ENCODE measurements at regions not wholly inside any gene's neighbourhood (a gene's known extent, or its start where the extent isn't known, plus 50 kb on each side); places are given as distances from the start of the nearest gene placed in this dataset.
"Not testable (repeated sequence)": the region's sequence is repeated elsewhere in the genome, so short reads cannot be mapped to it uniquely, and the experiment has no call there.

DNA sequence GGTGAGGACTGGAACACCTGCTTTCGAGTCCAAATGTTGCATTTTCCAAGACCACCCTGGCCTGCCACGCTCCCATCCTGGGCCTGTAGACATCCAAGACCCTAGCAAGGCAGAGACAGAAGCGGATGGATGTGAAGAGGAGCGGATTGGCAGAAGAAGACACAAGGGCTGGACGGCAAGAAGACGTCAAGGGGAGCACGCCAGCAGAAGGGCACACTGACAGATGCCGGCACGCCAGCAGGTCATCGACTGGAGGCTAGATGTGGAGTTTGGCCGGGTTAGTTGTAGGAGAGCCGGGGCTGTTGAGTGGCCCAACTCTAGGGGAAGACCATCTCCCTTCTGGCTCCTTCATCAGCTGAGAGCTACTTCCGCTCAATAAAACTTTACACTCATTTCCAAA is 251.6 kb downstream of the ZWINT start:
- POLR2A ChIA-PET, result no interaction called here
- CTCF ChIA-PET, result no interaction called here

GRCh38 chr10:56104923-56105322 is 256.1 kb downstream of the ZWINT start:
- ChIA-PET POLR2A (no interaction called here), CTCF (no interaction called here)

DNA sequence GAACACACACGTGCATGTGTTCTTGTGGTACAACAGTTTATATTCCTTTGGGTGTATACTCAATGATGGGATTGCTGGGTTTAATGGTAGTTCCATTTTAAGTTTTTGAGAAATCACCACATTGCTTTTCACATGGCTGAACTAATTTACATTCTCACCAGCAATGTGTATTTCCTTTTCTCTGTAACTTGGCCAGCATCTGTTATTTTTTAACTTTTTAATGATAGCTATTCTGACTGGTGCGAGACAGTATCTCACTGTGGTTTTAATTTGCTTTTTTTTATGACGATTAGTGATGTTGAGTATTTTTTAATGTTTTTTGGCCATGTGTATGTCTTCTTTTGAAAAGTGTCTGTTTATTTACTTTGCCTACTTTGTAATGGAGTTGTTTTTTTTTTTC is 256.6 kb downstream of the ZWINT start:
- CTCF ChIA-PET, result no interaction called here
- POLR2A ChIA-PET, result no interaction called here

DNA sequence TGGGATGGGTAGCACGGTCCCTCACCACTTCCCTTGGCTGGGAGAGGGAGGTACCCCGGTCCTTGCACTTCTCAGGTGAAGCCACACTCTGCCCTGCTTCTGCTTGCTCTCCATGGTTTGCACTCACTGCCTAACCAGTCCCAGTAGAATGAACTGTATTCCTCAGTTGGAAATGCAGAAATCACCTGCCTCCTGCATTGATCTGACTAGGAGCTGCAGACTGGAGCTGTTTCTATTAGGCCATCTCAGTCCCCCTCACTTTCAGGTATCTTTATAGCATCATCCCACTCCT is 264.9 kb downstream of the ZWINT start:
- ChIA-PET POLR2A (no interaction called here), CTCF (no interaction called here)

- POLR2A ChIA-PET, result no interaction called here
- CTCF ChIA-PET, result no interaction called here
Observed at GRCh38 chr10:56095506-56096225, 265.4 kb downstream of the ZWINT start.

GRCh38 chr10:56093645-56094044 is 267.4 kb downstream of the ZWINT start:
- POLR2A ChIA-PET, CTCF ChIA-PET: not testable (repeated sequence)

DNA sequence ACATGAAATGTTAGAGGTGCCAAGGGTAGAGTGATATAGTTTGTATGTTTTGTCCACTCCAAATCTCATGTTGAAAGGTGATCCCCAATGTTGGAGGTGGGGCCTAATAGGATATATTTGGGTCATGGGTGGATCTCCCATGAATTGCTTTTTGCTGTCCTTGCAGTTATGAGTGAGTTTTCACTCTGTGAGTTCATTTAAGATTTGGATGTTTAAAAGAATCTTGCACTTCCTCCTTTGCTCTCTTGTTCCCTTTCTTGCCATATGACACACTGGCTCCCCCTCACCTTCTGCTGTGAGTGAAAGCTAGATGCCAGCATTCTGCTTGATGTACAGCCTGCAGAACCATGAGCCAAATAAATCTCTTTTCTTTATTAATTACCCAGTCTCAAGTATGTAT is 269.2 kb downstream of the ZWINT start:
- CTCF ChIA-PET, result no interaction called here
- POLR2A ChIA-PET, result no interaction called here

- CTCF ChIA-PET, result no interaction called here
- POLR2A ChIA-PET, result no interaction called here
Observed at GRCh38 chr10:56090914-56091540, 270.0 kb downstream of the ZWINT start.

- ChIA-PET POLR2A (no interaction called here), CTCF (no interaction called here)
Observed at GRCh38 chr10:56085406-56086122, 275.5 kb downstream of the ZWINT start.

- ChIA-PET POLR2A (no interaction called here), CTCF (no interaction called here)
Observed at GRCh38 chr10:56082169-56082568, 278.9 kb downstream of the ZWINT start.

GRCh38 chr10:56068473-56069263 is 292.4 kb downstream of the ZWINT start:
- POLR2A ChIA-PET, result no interaction called here
- CTCF ChIA-PET, result no interaction called here

DNA sequence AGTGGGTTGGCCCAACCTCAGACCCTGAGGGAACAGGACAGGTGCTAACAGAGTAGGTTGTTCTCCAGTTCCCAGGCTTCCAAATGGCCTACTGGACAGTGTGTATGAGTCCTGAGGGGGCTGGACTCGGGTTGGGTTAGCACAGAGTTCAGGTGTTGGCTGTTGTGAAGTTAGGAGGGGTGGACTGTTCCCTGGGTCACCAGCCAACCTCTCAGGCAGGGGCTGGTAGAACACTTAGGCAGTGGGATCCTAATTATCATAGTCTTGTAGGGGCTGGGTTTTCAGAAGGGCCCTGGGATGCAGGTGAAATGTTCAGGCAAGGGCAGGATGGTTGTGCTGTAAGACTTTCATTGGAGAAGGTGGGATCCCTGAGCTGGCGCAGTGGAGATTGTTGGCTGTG is 293.0 kb downstream of the ZWINT start:
- POLR2A ChIA-PET, result no interaction called here
- CTCF ChIA-PET, result no interaction called here

- ChIA-PET POLR2A (no interaction called here), CTCF (no interaction called here)
Observed at GRCh38 chr10:56063642-56064041, 297.4 kb downstream of the ZWINT start.

- CTCF ChIA-PET, result no interaction called here
- POLR2A ChIA-PET, result no interaction called here
Observed at GRCh38 chr10:56057860-56058259, 303.2 kb downstream of the ZWINT start.

GRCh38 chr10:56035489-56035888 is 325.6 kb downstream of the ZWINT start:
- CTCF ChIA-PET, result interaction anchor here (0.6 kb wide), 1 partner anchor 488 kb away, joined by 4 read pairs; no protein-coding TSS in a partner anchor
- POLR2A ChIA-PET, result no interaction called here

DNA sequence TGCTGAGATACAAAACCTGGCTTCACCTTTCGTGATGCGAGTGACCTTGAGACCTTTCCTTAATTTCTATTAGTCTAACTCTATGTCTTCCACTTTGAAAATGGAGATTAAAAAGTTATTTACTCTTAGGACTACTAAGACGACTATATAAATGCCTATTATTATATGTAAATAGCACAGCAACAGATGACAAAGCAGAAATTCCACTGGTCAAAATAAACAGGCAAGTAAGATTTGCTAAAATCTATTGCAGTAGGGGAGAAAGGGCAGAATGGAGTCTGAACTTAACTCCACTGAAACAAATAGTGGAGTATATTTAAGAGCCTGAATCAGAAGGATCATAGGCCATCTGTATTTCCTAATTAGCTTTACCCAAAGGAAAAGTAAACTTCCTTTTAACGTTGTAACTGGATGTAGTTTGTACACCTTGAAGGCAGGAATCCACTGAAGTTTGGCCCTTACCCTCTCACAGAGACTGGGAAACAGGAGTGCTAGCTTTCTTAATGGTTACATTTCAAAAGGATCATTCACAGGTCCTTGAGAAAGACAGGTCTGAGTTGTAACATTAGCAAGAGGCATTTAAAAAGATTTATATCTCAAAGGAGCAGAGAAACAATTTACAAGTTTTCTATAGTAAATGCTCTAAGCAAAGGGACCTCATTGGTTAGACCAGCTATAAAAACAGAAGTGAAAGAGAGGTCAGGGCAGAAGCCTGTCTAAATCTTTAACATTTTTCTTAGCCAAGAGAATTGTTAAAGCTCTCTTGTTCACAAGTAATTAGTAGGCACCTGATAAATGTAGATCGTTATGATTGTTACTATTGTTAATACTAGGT is 332.5 kb downstream of the ZWINT start:
- POLR2A ChIA-PET, result no interaction called here

GRCh38 chr10:56012101-56012500 is 349.0 kb downstream of the ZWINT start:
- ChIA-PET POLR2A (no interaction called here), CTCF (no interaction called here)

More for the DNA sequence above, 332.5 kb downstream of the ZWINT start:
- CTCF ChIA-PET, result no interaction called here

DNA sequence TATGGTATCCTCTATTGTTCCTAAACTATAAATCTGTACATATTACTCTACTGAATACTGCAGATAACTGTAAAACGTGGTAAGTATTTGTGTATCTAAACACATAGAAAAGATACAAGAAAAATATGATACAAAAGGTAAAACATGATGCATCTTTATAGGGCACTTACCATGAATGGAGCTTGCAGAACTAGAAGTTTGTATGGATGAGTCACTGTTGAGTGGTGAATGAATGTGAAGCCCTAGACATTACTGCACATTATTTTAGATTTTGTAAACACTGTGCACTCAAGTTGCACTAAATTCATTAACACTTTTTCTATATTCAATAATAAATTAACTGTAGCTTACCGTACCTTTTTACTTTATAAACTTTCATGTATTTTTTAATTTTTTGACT is 357.5 kb downstream of the ZWINT start:
- CTCF ChIA-PET, result no interaction called here
- POLR2A ChIA-PET, result no interaction called here

DNA sequence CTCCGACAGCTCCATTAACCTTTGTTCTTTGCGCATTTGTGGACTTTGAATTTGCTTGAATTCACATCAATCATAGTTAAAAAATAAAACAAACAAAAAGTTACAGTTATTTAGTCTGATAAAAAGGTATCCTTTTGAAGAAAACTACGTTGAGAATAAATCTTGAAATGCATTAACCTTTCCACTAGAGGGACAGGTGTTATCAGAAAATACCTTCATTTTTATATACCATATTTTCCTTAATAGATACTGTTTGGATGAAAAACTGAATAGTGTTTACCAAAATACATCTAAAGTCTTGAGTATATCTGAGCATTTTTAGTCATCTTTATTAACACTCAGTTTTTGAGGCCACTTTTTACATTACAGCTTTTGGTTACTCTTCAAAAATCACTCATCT is 371.9 kb downstream of the ZWINT start:
- POLR2A ChIA-PET, result no interaction called here
- CTCF ChIA-PET, result no interaction called here

DNA sequence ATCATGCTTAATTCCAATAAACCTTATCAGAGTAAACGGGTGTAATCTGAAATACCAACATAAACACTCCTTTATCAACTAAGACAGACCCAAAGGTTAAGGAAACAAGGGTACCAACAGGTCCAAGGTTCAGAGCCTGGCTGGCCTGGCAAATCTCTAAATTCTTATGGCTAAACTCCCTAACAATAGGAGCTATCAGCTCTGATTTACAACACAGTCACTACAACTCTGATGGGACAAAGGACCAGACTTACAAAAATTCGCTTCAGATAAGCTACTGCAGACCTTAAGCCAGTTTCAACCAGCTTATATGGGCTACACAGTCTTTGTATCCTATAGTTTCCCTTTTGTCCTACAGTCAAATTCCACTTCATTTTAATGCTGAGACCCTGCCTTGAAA is 381.9 kb downstream of the ZWINT start:
- CTCF ChIA-PET, result no interaction called here

More for the DNA sequence above, 381.9 kb downstream of the ZWINT start:
- POLR2A ChIA-PET, result no interaction called here

All from activated CD8-positive, alpha-beta memory T cell treated with anti-CD3 and anti-CD28 coated beads for 36 hours (primary cell).